Loucy (cell line): ENCODE measurements at regions not wholly inside any gene's neighbourhood (a gene's known extent, or its start where the extent isn't known, plus 50 kb on each side); places are given as distances from the start of the nearest gene placed in this dataset.
A peak's percentile ranks its signal among the peaks of the same experiment; 100 is the strongest.

ENCODE experiments used
- H2AFZ ChIP-seq: fragments of 200-600 bp; sonication (generic); 2 replicates; pipeline ENCODE4 v1.6.0; 2016; ENCODE audit warnings: antibody characterized with exemption, mild to moderate bottlenecking, low read length, moderate library complexity
- H3F3A ChIP-seq: fragments of 200-600 bp; 2 replicates; pipeline ENCODE4 v1.6.0; 2016; ENCODE audit warnings: antibody characterized with exemption, low read depth, mild to moderate bottlenecking
- H3K27me3 ChIP-seq: fragments of 200-600 bp; sonication (generic); 2 replicates; pipeline ENCODE4 v1.6.1; 2014; ENCODE audit warnings: low read length, mild to moderate bottlenecking; ENCODE audit not compliant: insufficient read depth, poor library complexity, severe bottlenecking
- H3K36me3 ChIP-seq: fragments of 200-600 bp; sonication (generic); 2 replicates; pipeline ENCODE4 v1.6.1; 2016; ENCODE audit warnings: low read length; ENCODE audit not compliant: insufficient read depth
- H3K4me1 ChIP-seq: fragments of 200-600 bp; sonication (generic); 2 replicates; pipeline ENCODE4 v1.5.1; 2014; ENCODE audit warnings: low read length, mild to moderate bottlenecking; ENCODE audit not compliant: insufficient read depth, poor library complexity, severe bottlenecking
- H3K4me2 ChIP-seq: fragments of 200-600 bp; sonication (generic); 2 replicates; pipeline ENCODE4 v1.6.0; 2014; ENCODE audit warnings: antibody characterized with exemption, low read length, low read depth, mild to moderate bottlenecking; ENCODE audit not compliant: poor library complexity, severe bottlenecking
- H3K4me3 ChIP-seq: fragments of 200-600 bp; sonication (generic); 2 replicates; pipeline ENCODE4 v1.5.1; 2014; ENCODE audit warnings: low read length, mild to moderate bottlenecking, mixed read lengths; ENCODE audit not compliant: poor library complexity, severe bottlenecking
- H3K79me2 ChIP-seq: fragments of 200-600 bp; sonication (generic); 2 replicates; pipeline ENCODE4 v1.6.1; 2014; ENCODE audit warnings: low read length; ENCODE audit not compliant: insufficient read depth
- H3K9ac ChIP-seq: fragments of 200-600 bp; sonication (generic); 2 replicates; pipeline ENCODE4 v1.6.0; 2014; ENCODE audit warnings: mild to moderate bottlenecking, low read depth, low read length, moderate library complexity; ENCODE audit not compliant: poor library complexity, severe bottlenecking
- H3K9me2 ChIP-seq: fragments of 200-600 bp; sonication (generic); replicated peaks from 2 replicates; pipeline ENCODE4 v1.6.1; 2016; ENCODE audit warnings: low read depth, low read length, mixed read lengths
- H3K9me3 ChIP-seq: fragments of 200-600 bp; sonication (generic); 2 replicates; pipeline ENCODE4 v1.6.1; 2014; ENCODE audit warnings: mild to moderate bottlenecking, antibody characterized with exemption, low read length, low read depth; ENCODE audit not compliant: insufficient read depth
- H4K20me1 ChIP-seq: fragments of 200-600 bp; sonication (generic); 2 replicates; pipeline ENCODE4 v1.6.0; 2014; ENCODE audit warnings: antibody characterized with exemption, low read length, mild to moderate bottlenecking; ENCODE audit not compliant: insufficient read depth, poor library complexity, severe bottlenecking
- EZH2phosphoT487 ChIP-seq: fragments of 200-600 bp; IDR thresholded peaks from 2 replicates; pipeline ENCODE4 v1.6.1; 2018; ENCODE audit warnings: antibody characterized with exemption, mild to moderate bottlenecking, moderate library complexity, borderline replicate concordance
- TF ChIP-seq, protein P1 (sequence below): fragments of 200-600 bp; sonication (generic); conservative IDR thresholded peaks from 2 replicates; pipeline ENCODE4 v1.5.1; 2014; ENCODE audit warnings: mild to moderate bottlenecking, antibody characterized with exemption, low read length

- Histone ChIP-seq H3K9me3 (no peaks in the 10 kb centered on the region), H3F3A (peaks cover 5% of the 10 kb centered on the region; the same call in 1 of the 2 replicates), H3K9me2 (no peaks in the 10 kb centered on the region), H3K9ac (peak overlapping the region; percentile 36), H4K20me1 (no peaks in the 10 kb centered on the region), H3K79me2 (no peaks in the 10 kb centered on the region), H2AFZ (peak overlapping the region; percentile 30; the same call in 1 of the 2 replicates), H3K27me3 (no peaks in the 10 kb centered on the region), H3K4me2 (peak overlapping the region; percentile 59), H3K4me3 (peak overlapping the region; percentile 45), H3K4me1 (peaks cover 67% of the 10 kb centered on the region), H3K36me3 (no peaks in the 10 kb centered on the region)
- TF ChIP-seq, protein P1, sequence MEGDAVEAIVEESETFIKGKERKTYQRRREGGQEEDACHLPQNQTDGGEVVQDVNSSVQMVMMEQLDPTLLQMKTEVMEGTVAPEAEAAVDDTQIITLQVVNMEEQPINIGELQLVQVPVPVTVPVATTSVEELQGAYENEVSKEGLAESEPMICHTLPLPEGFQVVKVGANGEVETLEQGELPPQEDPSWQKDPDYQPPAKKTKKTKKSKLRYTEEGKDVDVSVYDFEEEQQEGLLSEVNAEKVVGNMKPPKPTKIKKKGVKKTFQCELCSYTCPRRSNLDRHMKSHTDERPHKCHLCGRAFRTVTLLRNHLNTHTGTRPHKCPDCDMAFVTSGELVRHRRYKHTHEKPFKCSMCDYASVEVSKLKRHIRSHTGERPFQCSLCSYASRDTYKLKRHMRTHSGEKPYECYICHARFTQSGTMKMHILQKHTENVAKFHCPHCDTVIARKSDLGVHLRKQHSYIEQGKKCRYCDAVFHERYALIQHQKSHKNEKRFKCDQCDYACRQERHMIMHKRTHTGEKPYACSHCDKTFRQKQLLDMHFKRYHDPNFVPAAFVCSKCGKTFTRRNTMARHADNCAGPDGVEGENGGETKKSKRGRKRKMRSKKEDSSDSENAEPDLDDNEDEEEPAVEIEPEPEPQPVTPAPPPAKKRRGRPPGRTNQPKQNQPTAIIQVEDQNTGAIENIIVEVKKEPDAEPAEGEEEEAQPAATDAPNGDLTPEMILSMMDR: no peak
- TF ChIP-seq EZH2phosphoT487: no peak
Observed at GRCh38 chr12:47364261-47364660, 284.5 kb upstream of the AMIGO2 start.

GRCh38 chr12:47362126-47362705 is 282.5 kb upstream of the AMIGO2 start:
- Histone ChIP-seq H3K9me2 (no peaks in the 10 kb centered on the region), H3K79me2 (no peaks in the 10 kb centered on the region), H3K36me3 (no peaks in the 10 kb centered on the region), H3K9ac (peak overlapping the region; percentile 68), H3K4me1 (peaks cover 56% of the 10 kb centered on the region), H3F3A (peaks cover 5% of the 10 kb centered on the region; the same call in 1 of the 2 replicates), H3K4me2 (peak overlapping the region; percentile 86), H3K27me3 (no peaks in the 10 kb centered on the region), H2AFZ (no peak overlapping the region), H3K4me3 (peak overlapping the region; percentile 66), H3K9me3 (no peaks in the 10 kb centered on the region), H4K20me1 (no peaks in the 10 kb centered on the region)
- TF ChIP-seq, protein P1: no peak
- no peak for TF ChIP-seq EZH2phosphoT487

- TF ChIP-seq EZH2phosphoT487: no peak
- TF ChIP-seq, protein P1: no peak; the same call in 1 of the 2 replicates
- Histone ChIP-seq H3K9me2 (no peaks in the 10 kb centered on the region), H3K27me3 (no peaks in the 10 kb centered on the region), H3K36me3 (no peaks in the 10 kb centered on the region), H3K79me2 (no peaks in the 10 kb centered on the region), H3K4me2 (peak overlapping the region; percentile 86), H3K4me3 (peak overlapping the region; percentile 66), H3F3A (peaks cover 5% of the 10 kb centered on the region; the same call in 1 of the 2 replicates), H3K9ac (peak overlapping the region; percentile 68), H3K4me1 (peaks cover 58% of the 10 kb centered on the region), H2AFZ (no peak overlapping the region), H4K20me1 (no peaks in the 10 kb centered on the region), H3K9me3 (no peaks in the 10 kb centered on the region)
Observed at GRCh38 chr12:47361389-47362021, 281.7 kb upstream of the AMIGO2 start.
